RKO (cell line): ENCODE measurements at regions not wholly inside any gene's neighbourhood (a gene's known extent, or its start where the extent isn't known, plus 50 kb on each side); places are given as distances from the start of the nearest gene placed in this dataset.

Experiments used
- DNase-seq: peaks from one replicate; pipeline ENCODE4 v3.0.0-alpha.2; 2016; ENCODE audit warnings: low spot score

DNA sequence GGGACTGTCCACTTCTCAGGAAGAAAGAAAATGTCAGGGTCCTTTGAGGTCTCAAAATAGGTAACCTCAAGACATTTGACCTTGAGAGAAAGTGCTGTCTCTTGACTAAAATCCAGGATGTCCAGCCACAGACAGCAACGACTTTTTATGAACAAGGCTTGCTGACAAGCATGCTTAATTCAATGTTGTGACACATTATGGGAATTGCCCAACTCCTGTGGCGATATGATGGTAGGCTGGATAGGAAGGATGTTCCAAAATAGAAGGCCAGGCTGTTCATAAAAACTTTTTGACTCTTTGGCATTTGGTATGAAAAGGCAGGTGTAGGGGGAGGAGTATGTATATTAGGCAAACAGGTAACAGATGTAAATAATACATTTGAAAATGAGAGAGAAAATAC lies 50.8 kb upstream of the EDNRA start:
- DNase-seq: no peak
